Ovary (tissue), 3 donors: ENCODE measurements at regions not wholly inside any gene's neighbourhood (a gene's known extent, or its start where the extent isn't known, plus 50 kb on each side); places are given as distances from the start of the nearest gene placed in this dataset.

Experiments
- EP300 ChIP-seq: sonication (generic); formaldehyde crosslinking; IDR thresholded peaks from one replicate; pipeline ENCODE4 v1.6.1; 2017; ENCODE audit warnings: antibody characterized with exemption
- POLR2A ChIP-seq: fragments of 450-650 bp; IDR thresholded peaks from one replicate; pipeline ENCODE4 v1.6.1; 2017; ENCODE audit warnings: antibody characterized with exemption, mild to moderate bottlenecking, moderate library complexity
- TF ChIP-seq, protein P1 (sequence below), 3 donors: fragments of 450-650 bp in 2 of 3; fragments of 200-600 bp in 1 of 3; IDR thresholded peaks; one replicate each; pipeline versions ENCODE4 v1.5.1 to v1.8.0; 2016 to 2022; ENCODE audit warnings: antibody characterized with exemption in 3 of 3, mild to moderate bottlenecking in 1 of 3
- donor health status: DM: no; HTN: no; CAD: no.

DNA sequence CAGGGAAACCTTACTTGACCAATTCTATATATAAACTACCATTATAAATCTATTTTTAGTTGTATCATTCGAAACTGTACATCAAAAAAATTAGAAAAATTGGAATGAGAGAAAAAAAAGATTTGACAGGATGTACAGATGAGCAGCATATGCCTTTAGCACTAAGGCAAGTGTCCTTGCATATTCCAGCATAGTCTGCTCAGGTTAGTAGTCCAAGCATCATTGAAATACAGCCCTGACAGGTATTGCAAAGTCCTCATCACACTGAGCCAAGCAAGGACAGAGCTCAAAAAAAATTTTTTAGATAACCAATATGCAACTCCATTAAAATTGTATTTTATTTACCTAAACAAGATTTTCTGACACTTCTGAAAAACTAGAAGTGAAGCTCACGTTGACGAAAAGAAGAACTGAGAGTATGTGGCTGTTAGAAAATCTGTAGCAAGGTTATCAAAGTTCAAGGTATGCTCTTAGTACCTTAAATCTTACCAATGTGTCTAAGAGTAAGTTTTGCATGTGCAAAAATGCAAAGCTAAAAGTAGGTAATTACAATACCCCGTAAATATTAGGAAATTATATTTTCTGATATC is 465.6 kb upstream of the ADGRL4 start:
- TF ChIP-seq, protein P1, sequence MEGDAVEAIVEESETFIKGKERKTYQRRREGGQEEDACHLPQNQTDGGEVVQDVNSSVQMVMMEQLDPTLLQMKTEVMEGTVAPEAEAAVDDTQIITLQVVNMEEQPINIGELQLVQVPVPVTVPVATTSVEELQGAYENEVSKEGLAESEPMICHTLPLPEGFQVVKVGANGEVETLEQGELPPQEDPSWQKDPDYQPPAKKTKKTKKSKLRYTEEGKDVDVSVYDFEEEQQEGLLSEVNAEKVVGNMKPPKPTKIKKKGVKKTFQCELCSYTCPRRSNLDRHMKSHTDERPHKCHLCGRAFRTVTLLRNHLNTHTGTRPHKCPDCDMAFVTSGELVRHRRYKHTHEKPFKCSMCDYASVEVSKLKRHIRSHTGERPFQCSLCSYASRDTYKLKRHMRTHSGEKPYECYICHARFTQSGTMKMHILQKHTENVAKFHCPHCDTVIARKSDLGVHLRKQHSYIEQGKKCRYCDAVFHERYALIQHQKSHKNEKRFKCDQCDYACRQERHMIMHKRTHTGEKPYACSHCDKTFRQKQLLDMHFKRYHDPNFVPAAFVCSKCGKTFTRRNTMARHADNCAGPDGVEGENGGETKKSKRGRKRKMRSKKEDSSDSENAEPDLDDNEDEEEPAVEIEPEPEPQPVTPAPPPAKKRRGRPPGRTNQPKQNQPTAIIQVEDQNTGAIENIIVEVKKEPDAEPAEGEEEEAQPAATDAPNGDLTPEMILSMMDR (IDR thresholded peaks at IDR 0.05): no peak
- TF ChIP-seq POLR2A (no peak), EP300 (no peak)
